ENCODE measurements at regions not wholly inside any gene's neighbourhood (a gene's known extent, or its start where the extent isn't known, plus 50 kb on each side); places are given as distances from the start of the nearest gene placed in this dataset.

DNA sequence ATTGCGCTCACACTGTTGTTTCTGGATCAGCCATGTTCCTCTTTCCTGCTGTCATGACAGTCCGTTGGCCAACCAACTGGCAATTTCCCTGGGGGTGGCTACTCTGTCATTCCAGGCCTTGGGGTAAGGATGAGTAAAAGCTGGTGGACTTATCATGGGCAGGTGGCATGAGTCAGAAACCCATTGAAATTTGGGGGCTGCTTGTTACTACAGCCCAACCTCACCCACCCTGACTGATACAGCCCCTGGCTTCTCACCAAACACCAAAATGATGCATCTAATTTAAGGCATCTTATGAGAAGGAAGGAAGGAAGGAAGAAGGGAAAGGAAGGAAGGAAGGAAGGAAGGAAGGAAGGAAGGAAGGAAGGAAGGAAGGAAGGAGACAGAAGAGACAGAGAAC is 53.9 kb upstream of the CRHR1 start:
- H3K27ac Mint-ChIP-seq: no peak overlapping the region
- DNase-seq (ENCODE audit: low spot score): no peak
- no peaks in the 10 kb centered on the region for H3K4me1 Mint-ChIP-seq (ENCODE audit: low read depth)
- no peak overlapping the region for H3K4me3 Mint-ChIP-seq
- H3K9me3 Mint-ChIP-seq: peaks cover 16% of the 10 kb centered on the region
- intact Hi-C loops (cut with micrococcal nuclease): no loop called here
- H3K27me3 Mint-ChIP-seq (ENCODE audit: insufficient read depth): peaks cover 10% of the 10 kb centered on the region
- no peaks in the 10 kb centered on the region for H3K36me3 Mint-ChIP-seq (ENCODE audit: low read depth)

DNA sequence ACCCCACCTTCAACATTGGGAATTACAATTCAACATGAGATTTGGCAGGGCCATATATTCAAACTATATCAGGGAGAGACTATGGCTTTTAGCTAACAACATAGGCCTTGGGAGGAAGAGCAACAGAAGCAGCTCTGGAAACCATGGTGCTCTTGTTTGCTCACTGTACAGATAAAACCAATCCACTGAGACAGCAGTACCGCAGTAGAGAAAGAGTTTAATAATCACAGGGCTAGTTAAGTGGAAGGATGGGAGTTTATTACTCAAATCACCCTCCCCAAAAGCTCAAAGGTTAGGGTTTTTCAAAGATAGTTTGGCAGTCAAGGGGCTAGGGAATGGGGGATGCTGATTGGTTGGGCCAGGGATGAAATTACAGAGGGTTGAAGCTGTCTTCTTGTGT is 52.7 kb upstream of the CRHR1 start:
- H3K27me3 Mint-ChIP-seq (ENCODE audit: insufficient read depth): peaks cover 5% of the 10 kb centered on the region
- H3K9me3 Mint-ChIP-seq: peaks cover 16% of the 10 kb centered on the region
- no peak for DNase-seq (ENCODE audit: low spot score)
- intact Hi-C loops (cut with micrococcal nuclease): no loop called here
- H3K36me3 Mint-ChIP-seq (ENCODE audit: low read depth): no peaks in the 10 kb centered on the region
- H3K27ac Mint-ChIP-seq: no peak overlapping the region
- H3K4me1 Mint-ChIP-seq (ENCODE audit: low read depth): no peaks in the 10 kb centered on the region
- no peak overlapping the region for H3K4me3 Mint-ChIP-seq

DNA sequence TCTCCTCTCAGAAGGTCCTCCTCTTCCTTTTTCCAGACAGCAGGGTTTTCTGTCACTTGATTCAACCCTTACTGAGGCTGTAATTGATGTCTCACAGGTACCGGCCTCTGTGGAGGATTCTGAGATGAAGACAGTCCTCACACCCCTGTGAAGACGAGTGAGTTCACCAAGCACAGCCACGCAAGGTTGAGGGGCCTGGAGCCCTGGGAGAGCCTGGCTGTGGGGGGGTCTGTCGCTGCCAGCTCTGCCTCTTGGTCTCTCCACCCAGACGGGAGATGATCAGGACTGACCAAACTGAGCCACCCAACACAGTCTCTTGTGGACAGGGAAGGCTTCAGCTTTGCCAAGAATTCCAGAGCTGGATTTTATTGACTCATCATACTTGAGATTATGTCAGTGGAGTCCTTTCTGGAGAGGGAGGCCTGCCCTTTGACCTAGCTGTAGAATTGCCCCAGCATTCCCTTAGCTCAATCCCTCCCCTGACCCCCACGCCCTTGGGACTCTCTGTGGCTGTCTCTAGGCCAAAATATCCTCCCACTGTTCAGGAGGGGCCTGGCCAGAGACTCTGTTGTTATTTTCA is 51.1 kb upstream of the CRHR1 start:
- no peaks in the 10 kb centered on the region for H3K36me3 Mint-ChIP-seq (ENCODE audit: low read depth)
- H3K27ac Mint-ChIP-seq: no peak overlapping the region
- no peak overlapping the region for H3K4me3 Mint-ChIP-seq
- peaks cover 16% of the 10 kb centered on the region for H3K9me3 Mint-ChIP-seq
- H3K27me3 Mint-ChIP-seq (ENCODE audit: insufficient read depth): peaks cover 13% of the 10 kb centered on the region
- intact Hi-C loops (cut with micrococcal nuclease): no loop called here
- H3K4me1 Mint-ChIP-seq (ENCODE audit: low read depth): no peaks in the 10 kb centered on the region
- DNase-seq (ENCODE audit: low spot score): no peak

DNA sequence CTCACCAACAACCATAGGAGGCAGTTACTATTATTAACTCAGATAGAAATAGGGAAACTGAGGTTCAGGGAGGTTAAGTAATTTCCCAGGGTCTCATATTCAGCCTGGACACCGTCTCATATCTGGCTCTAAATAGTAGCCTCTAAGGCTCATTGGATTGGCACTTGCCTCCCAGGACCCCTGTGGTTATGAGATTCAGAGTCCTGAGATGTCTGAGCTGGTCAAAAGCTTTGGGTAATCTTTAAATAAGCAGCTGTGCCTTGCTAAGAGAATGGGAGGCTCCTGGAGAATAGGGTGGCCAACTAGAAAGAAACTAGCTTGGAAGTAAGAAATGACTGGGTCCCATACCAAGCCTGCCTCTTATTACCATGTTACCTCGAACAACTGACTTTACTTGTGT is 50.3 kb upstream of the CRHR1 start:
- peaks cover 16% of the 10 kb centered on the region for H3K9me3 Mint-ChIP-seq
- intact Hi-C loops (cut with micrococcal nuclease): no loop called here
- H3K36me3 Mint-ChIP-seq (ENCODE audit: low read depth): no peaks in the 10 kb centered on the region
- no peak overlapping the region for H3K27ac Mint-ChIP-seq
- H3K27me3 Mint-ChIP-seq (ENCODE audit: insufficient read depth): peaks cover 18% of the 10 kb centered on the region
- no peak overlapping the region for H3K4me3 Mint-ChIP-seq
- no peak for DNase-seq (ENCODE audit: low spot score)
- H3K4me1 Mint-ChIP-seq (ENCODE audit: low read depth): no peaks in the 10 kb centered on the region

All from activated T-helper 1 cell treated with anti-CD3 and anti-CD28 coated beads, Interleukin-12 subunit alpha, Interleukin-12 subunit beta, Interleukin-2, Interleukin-4 antibody, amounts not matched to agents 30 ng/mL and 10 ng/mL and 1 ng/mL, durations not matched to agents 14 hours and 24 hours and 36 hours (primary cell).